ENCODE measurements at regions not wholly inside any gene's neighbourhood (a gene's known extent, or its start where the extent isn't known, plus 50 kb on each side); places are given as distances from the start of the nearest gene placed in this dataset.

DNA sequence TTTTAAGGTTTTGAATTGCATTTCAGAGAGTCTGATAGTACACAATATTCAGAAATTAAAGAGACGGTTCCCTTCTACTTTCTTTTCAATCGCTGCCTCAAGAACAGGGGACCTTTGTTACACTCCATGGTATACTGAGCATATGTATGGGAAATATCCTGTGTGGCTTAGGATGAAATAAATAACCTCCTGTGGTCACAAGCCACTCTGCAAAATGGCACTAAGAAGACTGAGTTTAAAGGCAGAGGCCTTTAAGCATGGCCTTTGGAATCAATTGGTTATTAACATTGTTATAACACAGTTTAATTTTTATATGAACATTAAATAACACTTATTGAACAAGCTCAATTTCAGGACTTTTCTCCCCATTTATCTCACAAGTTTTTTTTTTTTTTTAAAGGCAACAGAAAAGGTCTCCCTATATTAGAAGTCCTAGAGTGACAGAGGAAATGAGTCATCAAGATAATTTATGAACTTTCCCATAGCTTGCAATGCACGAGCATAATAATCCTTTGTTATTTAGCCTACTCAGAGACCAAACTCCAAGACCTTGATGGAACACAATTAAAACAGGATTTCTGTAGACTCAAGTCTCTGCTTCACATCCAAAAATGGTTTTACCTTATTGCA, 341.9 kb downstream of the TMEM167A start:
- H3K4me3 ChIP-seq (ENCODE audit: low read length): no peak overlapping the region
- CTCF ChIA-PET: no interaction called here
- H3K9me3 ChIP-seq (ENCODE audit: low read length): no peaks in the 10 kb centered on the region
- Mint-ChIP-seq H3K36me3 (no peaks in the 10 kb centered on the region), H3K4me1 (no peaks in the 10 kb centered on the region), H3K27ac (no peak overlapping the region), H3K4me3 (no peak overlapping the region), H3K27me3 (peaks cover 0 to 3% of the 10 kb centered on the region in 2 donors), H3K9me3 (peaks cover 0 to 3% (median 0%) of the 10 kb centered on the region in 5 donors)
- no peaks in the 10 kb centered on the region for H3K4me1 ChIP-seq (ENCODE audit: insufficient read depth, low read length)
- H3K27me3 ChIP-seq (ENCODE audit: insufficient read depth, low read length, poor library complexity, severe bottlenecking): no peaks in the 10 kb centered on the region
- DNase-seq: no peak
- no peaks in the 10 kb centered on the region for H3K36me3 ChIP-seq (ENCODE audit: insufficient read depth, low read length)
- POLR2A ChIA-PET: no interaction called here
- H3K27ac ChIP-seq (ENCODE audit: low read depth, low read length): no peak overlapping the region

DNA sequence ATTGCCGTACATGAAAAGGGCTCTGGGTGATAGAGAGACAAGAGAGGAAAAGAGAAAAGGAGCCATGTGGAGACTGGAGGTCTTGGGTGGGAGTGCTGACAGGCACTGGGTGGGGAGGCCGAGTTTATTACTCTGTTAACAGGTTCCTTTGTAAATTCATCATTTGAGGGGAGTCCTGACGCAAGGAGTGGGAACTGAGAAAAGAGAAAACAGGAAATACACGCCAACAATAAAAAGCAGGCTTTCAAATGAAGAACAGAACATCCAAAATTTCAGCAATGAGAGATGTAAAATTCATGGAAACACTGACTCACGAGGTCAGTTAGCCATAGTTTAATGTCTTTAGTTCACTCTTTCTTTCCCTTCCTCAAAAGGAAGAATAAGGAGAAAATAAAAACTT, 342.8 kb downstream of the TMEM167A start:
- Histone ChIP-seq H3K9me3 (ENCODE audit: low read length) (no peaks in the 10 kb centered on the region), H3K4me3 (ENCODE audit: low read length) (no peak overlapping the region), H3K36me3 (ENCODE audit: insufficient read depth, low read length) (no peaks in the 10 kb centered on the region), H3K4me1 (ENCODE audit: insufficient read depth, low read length) (no peaks in the 10 kb centered on the region), H3K27me3 (ENCODE audit: insufficient read depth, low read length, poor library complexity, severe bottlenecking) (no peaks in the 10 kb centered on the region), H3K27ac (ENCODE audit: low read depth, low read length) (no peak overlapping the region)
- Mint-ChIP-seq H3K36me3 (no peaks in the 10 kb centered on the region), H3K27ac (no peak overlapping the region), H3K27me3 (peaks cover 0 to 3% of the 10 kb centered on the region in 2 donors), H3K4me3 (no peak overlapping the region), H3K4me1 (no peaks in the 10 kb centered on the region), H3K9me3 (peaks cover 0 to 3% (median 0%) of the 10 kb centered on the region in 5 donors)
- ChIA-PET POLR2A (no interaction called here), CTCF (no interaction called here)
- no peak for DNase-seq

DNA sequence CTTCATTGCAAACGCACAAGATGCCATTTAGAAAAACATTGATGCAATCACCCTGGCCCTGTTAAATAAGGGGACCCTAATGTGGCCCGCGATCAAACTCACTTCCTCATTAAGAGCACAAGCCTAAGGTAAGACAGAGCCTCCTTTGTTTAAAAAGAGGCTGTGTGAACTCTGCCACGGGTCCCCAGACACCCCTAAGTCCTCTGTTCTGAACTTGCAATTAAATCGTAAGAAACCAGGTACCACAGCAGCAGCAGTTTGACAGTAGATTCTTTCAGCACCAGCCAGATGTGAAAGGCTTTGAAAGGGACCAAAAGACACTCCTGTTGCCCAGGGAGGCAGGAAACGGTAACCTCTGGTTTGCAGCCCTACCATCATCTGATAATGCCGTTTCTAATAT, 346.3 kb downstream of the TMEM167A start:
- POLR2A ChIA-PET: no interaction called here
- Mint-ChIP-seq H3K27me3 (peaks cover 0 to 3% of the 10 kb centered on the region in 2 donors), H3K4me1 (no peaks in the 10 kb centered on the region), H3K27ac (no peak overlapping the region), H3K36me3 (no peaks in the 10 kb centered on the region), H3K4me3 (no peak overlapping the region), H3K9me3 (peaks cover 0 to 3% (median 0%) of the 10 kb centered on the region in 5 donors)
- no peaks in the 10 kb centered on the region for H3K36me3 ChIP-seq (ENCODE audit: insufficient read depth, low read length)
- no peak for DNase-seq
- no peaks in the 10 kb centered on the region for H3K9me3 ChIP-seq (ENCODE audit: low read length)
- no peaks in the 10 kb centered on the region for H3K27me3 ChIP-seq (ENCODE audit: insufficient read depth, low read length, poor library complexity, severe bottlenecking)
- H3K4me1 ChIP-seq (ENCODE audit: insufficient read depth, low read length): no peaks in the 10 kb centered on the region
- CTCF ChIA-PET: no interaction called here
- no peak overlapping the region for H3K27ac ChIP-seq (ENCODE audit: low read depth, low read length)
- no peak overlapping the region for H3K4me3 ChIP-seq (ENCODE audit: low read length)

DNA sequence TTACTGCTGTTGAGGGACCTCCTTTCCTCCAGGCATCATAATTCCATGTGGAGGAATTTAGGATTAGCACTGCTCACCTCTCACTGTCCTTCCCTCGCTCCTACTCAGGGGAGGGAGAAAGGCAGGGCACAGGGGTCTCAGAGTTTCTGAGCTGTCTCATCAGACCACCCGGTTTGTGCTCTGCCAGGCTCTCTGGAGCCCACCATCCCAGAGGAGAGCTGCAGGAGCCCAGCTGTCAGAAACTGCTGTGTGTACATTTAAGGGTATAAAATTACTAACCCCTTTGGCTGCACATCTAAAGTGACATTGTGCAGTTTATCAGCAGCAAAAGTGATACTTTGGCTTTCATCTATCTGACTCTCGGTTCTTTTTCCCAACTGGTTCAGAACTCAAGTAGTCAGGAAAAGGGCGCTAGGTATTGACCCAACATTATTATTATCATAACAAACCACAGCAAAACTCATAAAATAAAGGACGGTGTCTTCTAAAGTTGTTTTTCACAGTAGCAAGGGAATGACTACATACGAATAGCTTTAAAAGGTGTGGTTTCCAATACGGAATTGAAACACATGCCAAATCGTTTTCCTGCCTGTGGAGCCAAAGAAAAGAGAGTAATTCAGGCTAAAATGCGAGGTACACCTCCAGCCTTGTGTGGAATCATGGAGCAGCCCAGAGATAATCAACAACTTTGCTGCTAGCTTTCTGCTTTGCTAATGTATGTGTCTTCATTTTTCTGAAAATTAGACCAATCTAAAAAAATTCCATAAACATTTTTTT, 348.1 kb downstream of the TMEM167A start:
- no peak overlapping the region for H3K4me3 Mint-ChIP-seq
- DNase-seq: no peak
- Histone ChIP-seq H3K27ac (ENCODE audit: low read depth, low read length) (no peak overlapping the region), H3K9me3 (ENCODE audit: low read length) (no peaks in the 10 kb centered on the region), H3K4me1 (ENCODE audit: insufficient read depth, low read length) (no peaks in the 10 kb centered on the region), H3K4me3 (ENCODE audit: low read length) (no peak overlapping the region), H3K36me3 (ENCODE audit: insufficient read depth, low read length) (no peaks in the 10 kb centered on the region), H3K27me3 (ENCODE audit: insufficient read depth, low read length, poor library complexity, severe bottlenecking) (no peaks in the 10 kb centered on the region)
- no peak overlapping the region for H3K27ac Mint-ChIP-seq
- H3K36me3 Mint-ChIP-seq: no peaks in the 10 kb centered on the region
- no peaks in the 10 kb centered on the region for H3K4me1 Mint-ChIP-seq
- ChIA-PET POLR2A (no interaction called here), CTCF (no interaction called here)
- peaks cover 0 to 3% of the 10 kb centered on the region in 2 donors for H3K27me3 Mint-ChIP-seq
- peaks cover 0 to 3% (median 0%) of the 10 kb centered on the region in 5 donors for H3K9me3 Mint-ChIP-seq

DNA sequence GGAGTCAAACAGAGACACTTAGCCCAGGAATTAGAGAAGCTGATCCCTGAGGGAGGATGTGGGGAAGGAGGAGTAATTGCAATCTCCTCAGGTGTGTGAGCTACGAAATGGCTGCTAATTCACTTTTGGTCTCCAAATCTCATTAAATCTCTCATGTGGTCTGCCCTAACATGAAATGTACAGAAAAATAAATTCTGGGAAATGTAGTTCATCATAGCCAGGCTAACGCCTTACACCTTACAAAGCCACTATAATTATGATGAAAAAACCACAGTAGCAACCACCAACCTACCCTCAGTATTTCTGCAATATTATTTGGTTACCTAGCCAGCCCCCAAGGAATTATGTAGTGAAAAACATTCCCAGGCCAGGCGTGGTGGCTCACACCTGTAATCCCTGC, 354.0 kb downstream of the TMEM167A start:
- Mint-ChIP-seq H3K9me3 (no peaks in the 10 kb centered on the region), H3K4me1 (no peaks in the 10 kb centered on the region), H3K4me3 (no peak overlapping the region), H3K36me3 (no peaks in the 10 kb centered on the region), H3K27ac (no peak overlapping the region), H3K27me3 (no peaks in the 10 kb centered on the region)
- ChIA-PET POLR2A (no interaction called here), CTCF (no interaction called here)
- Histone ChIP-seq H3K4me3 (ENCODE audit: low read length) (no peak overlapping the region), H3K36me3 (ENCODE audit: insufficient read depth, low read length) (no peaks in the 10 kb centered on the region), H3K27ac (ENCODE audit: low read depth, low read length) (no peak overlapping the region), H3K27me3 (ENCODE audit: insufficient read depth, low read length, poor library complexity, severe bottlenecking) (no peaks in the 10 kb centered on the region), H3K9me3 (ENCODE audit: low read length) (no peaks in the 10 kb centered on the region), H3K4me1 (ENCODE audit: insufficient read depth, low read length) (no peaks in the 10 kb centered on the region)
- no peak for DNase-seq

DNA sequence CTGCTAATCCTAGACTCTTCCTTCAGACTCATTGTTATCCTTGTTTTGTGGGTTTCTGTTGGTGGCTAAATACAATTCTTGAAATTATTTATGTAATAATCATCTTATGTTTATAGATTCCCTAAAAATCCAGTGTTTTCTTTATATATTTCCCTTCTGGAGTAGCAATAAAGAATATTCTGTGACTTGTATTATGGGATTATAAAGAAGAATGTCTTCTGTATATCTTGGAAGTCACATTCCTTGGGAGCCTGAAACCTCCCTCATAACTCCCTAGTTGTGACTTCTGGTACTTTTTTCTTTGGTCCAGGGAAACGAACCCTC, 356.1 kb downstream of the TMEM167A start:
- H3K9me3 Mint-ChIP-seq: no peaks in the 10 kb centered on the region
- ChIA-PET POLR2A (no interaction called here), CTCF (no interaction called here)
- Histone ChIP-seq H3K4me3 (ENCODE audit: low read length) (no peak overlapping the region), H3K36me3 (ENCODE audit: insufficient read depth, low read length) (no peaks in the 10 kb centered on the region), H3K27me3 (ENCODE audit: insufficient read depth, low read length, poor library complexity, severe bottlenecking) (no peaks in the 10 kb centered on the region), H3K9me3 (ENCODE audit: low read length) (no peaks in the 10 kb centered on the region), H3K4me1 (ENCODE audit: insufficient read depth, low read length) (no peaks in the 10 kb centered on the region), H3K27ac (ENCODE audit: low read depth, low read length) (no peak overlapping the region)
- no peak overlapping the region for H3K4me3 Mint-ChIP-seq
- no peaks in the 10 kb centered on the region for H3K27me3 Mint-ChIP-seq
- DNase-seq: no peak
- H3K27ac Mint-ChIP-seq: no peak overlapping the region
- H3K4me1 Mint-ChIP-seq: no peaks in the 10 kb centered on the region
- no peaks in the 10 kb centered on the region for H3K36me3 Mint-ChIP-seq

DNA sequence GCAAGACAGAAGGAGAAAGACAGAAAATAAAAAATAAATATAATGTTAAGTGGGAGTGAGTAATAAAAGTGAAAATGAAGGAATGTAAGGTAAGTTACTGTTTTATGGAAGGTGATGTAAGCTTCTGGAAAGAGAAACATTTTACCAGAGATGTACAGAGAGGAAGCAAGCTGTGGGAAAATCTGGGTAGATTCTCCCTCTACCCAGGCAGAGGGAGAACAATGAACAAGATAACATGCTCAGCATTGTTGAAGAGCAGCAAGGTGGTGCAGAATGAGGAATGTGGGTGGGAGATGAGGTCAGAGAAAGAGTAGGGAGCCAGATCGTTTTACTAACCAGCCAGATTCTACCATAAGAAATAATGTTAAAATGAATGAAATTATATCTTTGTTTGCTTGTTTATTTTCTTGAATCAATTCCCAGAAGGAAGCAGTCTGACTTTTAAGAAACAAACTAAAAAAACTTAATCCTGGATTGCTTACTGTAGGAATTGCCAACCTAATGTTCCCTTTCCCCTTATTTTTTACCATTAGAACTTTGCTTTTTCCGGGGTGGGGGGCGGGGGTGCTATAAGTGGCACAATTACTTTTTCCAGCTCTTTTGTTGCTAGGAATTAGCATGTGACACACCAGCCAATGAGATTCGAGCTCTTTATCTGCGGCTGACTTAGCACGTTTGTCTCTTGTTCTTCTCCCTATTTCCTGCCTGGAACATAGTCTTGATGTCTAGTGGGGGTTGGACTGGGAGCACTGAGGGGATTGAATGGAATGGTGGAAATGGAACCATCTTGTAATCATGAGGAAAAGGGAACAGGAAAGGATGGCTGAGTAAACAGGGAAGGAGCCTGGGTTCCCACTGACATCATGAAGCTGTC, 356.7 kb downstream of the TMEM167A start:
- Mint-ChIP-seq H3K9me3 (no peaks in the 10 kb centered on the region), H3K27ac (no peak overlapping the region), H3K27me3 (peaks cover 0 to 3% of the 10 kb centered on the region in 2 donors), H3K4me1 (no peaks in the 10 kb centered on the region), H3K36me3 (no peaks in the 10 kb centered on the region), H3K4me3 (no peak overlapping the region)
- DNase-seq: no peak
- ChIA-PET CTCF (no interaction called here), POLR2A (no interaction called here)
- Histone ChIP-seq H3K36me3 (ENCODE audit: insufficient read depth, low read length) (no peaks in the 10 kb centered on the region), H3K4me3 (ENCODE audit: low read length) (no peak overlapping the region), H3K27ac (ENCODE audit: low read depth, low read length) (no peak overlapping the region), H3K4me1 (ENCODE audit: insufficient read depth, low read length) (no peaks in the 10 kb centered on the region), H3K27me3 (ENCODE audit: insufficient read depth, low read length, poor library complexity, severe bottlenecking) (no peaks in the 10 kb centered on the region), H3K9me3 (ENCODE audit: low read length) (no peaks in the 10 kb centered on the region)

DNA sequence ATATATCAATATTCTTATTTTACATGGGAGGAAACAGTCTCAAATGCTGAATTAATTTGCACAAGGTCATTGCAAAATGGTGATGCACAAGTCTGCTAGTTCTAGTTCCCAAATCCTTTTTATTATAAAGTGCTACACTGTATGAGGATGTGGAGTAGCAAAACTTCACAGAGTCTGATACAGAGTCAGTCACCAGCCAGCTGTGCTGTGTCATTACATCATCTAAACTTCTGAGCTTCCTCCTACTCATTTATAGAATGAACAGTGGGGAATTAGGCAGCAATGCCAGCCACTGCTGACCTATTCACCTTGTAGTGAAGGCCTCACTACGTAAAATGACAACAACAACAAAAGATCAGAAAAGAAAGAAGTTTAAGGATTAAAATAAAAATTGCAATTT, 357.8 kb downstream of the TMEM167A start:
- Histone ChIP-seq H3K9me3 (ENCODE audit: low read length) (no peaks in the 10 kb centered on the region), H3K36me3 (ENCODE audit: insufficient read depth, low read length) (no peaks in the 10 kb centered on the region), H3K27ac (ENCODE audit: low read depth, low read length) (no peak overlapping the region), H3K4me1 (ENCODE audit: insufficient read depth, low read length) (no peaks in the 10 kb centered on the region), H3K4me3 (ENCODE audit: low read length) (no peak overlapping the region), H3K27me3 (ENCODE audit: insufficient read depth, low read length, poor library complexity, severe bottlenecking) (no peaks in the 10 kb centered on the region)
- no peaks in the 10 kb centered on the region for H3K4me1 Mint-ChIP-seq
- POLR2A ChIA-PET: no interaction called here
- no peak for DNase-seq
- no peak overlapping the region for H3K4me3 Mint-ChIP-seq
- peaks cover 0 to 4% (median 0%) of the 10 kb centered on the region in 5 donors for H3K9me3 Mint-ChIP-seq
- peaks cover 0 to 3% of the 10 kb centered on the region in 2 donors for H3K27me3 Mint-ChIP-seq
- H3K36me3 Mint-ChIP-seq: no peaks in the 10 kb centered on the region
- H3K27ac Mint-ChIP-seq: no peak overlapping the region
- CTCF ChIA-PET: no interaction called here

Data from CD8-positive, alpha-beta memory T cell (primary cell).